A549 (cell line): ENCODE measurements at regions not wholly inside any gene's neighbourhood (a gene's known extent, or its start where the extent isn't known, plus 50 kb on each side); places are given as distances from the start of the nearest gene placed in this dataset.

Experiments
- POLR2A ChIP-seq: IDR thresholded peaks from 2 replicates; pipeline ENCODE4 v1.6.1; 2012; ENCODE audit warnings: mild to moderate bottlenecking, low read length
- SREBF2 ChIP-seq: fragments of 450-650 bp; IDR thresholded peaks from 2 replicates; pipeline ENCODE4 v1.6.1; 2014; ENCODE audit warnings: mild to moderate bottlenecking, moderate library complexity
- TF ChIP-seq, protein P1 (sequence below): fragments of >200 bp; sonication (Bioruptor Twin); formaldehyde crosslinking; IDR thresholded peaks from 3 replicates; pipeline ENCODE4 v1.5.1; 2016

DNA sequence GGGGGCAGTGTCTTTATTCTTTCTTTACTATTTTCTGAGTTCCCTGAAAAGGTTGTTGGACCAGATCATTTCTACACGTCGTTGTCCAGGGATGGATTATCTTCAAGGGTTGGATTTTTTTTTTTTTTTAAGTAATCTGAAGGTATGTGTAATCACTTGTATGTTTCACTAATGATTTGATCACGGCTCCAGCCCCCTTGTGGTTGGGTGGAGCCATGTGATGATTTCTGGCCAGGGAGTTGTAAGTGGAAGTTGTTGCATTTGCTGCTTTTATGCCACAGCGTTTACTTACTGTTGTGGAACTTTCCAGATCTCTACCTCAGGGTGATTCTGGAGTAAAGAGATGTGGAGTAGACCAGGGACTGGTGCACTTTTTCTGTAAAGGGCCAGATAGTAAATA lies 390.3 kb downstream of the AACS start:
- TF ChIP-seq, protein P1, sequence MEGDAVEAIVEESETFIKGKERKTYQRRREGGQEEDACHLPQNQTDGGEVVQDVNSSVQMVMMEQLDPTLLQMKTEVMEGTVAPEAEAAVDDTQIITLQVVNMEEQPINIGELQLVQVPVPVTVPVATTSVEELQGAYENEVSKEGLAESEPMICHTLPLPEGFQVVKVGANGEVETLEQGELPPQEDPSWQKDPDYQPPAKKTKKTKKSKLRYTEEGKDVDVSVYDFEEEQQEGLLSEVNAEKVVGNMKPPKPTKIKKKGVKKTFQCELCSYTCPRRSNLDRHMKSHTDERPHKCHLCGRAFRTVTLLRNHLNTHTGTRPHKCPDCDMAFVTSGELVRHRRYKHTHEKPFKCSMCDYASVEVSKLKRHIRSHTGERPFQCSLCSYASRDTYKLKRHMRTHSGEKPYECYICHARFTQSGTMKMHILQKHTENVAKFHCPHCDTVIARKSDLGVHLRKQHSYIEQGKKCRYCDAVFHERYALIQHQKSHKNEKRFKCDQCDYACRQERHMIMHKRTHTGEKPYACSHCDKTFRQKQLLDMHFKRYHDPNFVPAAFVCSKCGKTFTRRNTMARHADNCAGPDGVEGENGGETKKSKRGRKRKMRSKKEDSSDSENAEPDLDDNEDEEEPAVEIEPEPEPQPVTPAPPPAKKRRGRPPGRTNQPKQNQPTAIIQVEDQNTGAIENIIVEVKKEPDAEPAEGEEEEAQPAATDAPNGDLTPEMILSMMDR = no peak
- no peak for TF ChIP-seq SREBF2
- no peak for TF ChIP-seq POLR2A
